Lower leg skin (tissue), 4 donors: ENCODE measurements at regions not wholly inside any gene's neighbourhood (a gene's known extent, or its start where the extent isn't known, plus 50 kb on each side); places are given as distances from the start of the nearest gene placed in this dataset.

Source experiments
- DNase-seq, 2 donors: peaks; one replicate each; pipeline ENCODE4 v3.0.0-alpha.2; 2019; ENCODE audit warnings: low spot score in 2 of 2
- H3K4me3 ChIP-seq: fragments of 200-600 bp; sonication (generic); 2 replicates; pipeline ENCODE4 v1.5.1; 2017; ENCODE audit warnings: mild to moderate bottlenecking, low read depth; ENCODE audit not compliant: poor library complexity, severe bottlenecking
- CTCF ChIP-seq, 3 donors: fragments of 450-650 bp; IDR thresholded peaks; one replicate each; pipeline ENCODE4 v1.5.1; 2016; ENCODE audit warnings: antibody characterized with exemption in 3 of 3, mild to moderate bottlenecking in 3 of 3, moderate library complexity in 2 of 3
- POLR2A ChIP-seq, 2 donors: fragments of 450-650 bp; IDR thresholded peaks; one replicate each; pipeline ENCODE4 v1.6.1; 2016 to 2017; ENCODE audit warnings: antibody characterized with exemption in 2 of 2, mild to moderate bottlenecking in 1 of 2, moderate library complexity in 1 of 2
- WGBS, 2 donors: methylation state at CpG; one replicate each; pipeline ENCODE4 v1.1.5; 2018; 5-methylcytosine and 5-hydroxymethylcytosine counted together
- intact Hi-C: fragments of 100-400 bp; cut with DNase I; formaldehyde crosslinking; loops from one replicate; pipeline ENCODE4 v1.15.0; 2023; ENCODE audit warnings: low total_unique reads

- intact Hi-C loops = no loop called here
- TF ChIP-seq CTCF (IDR thresholded peaks at IDR 0.05) = no peak
- TF ChIP-seq POLR2A (IDR thresholded peaks at IDR 0.05) = no peak
- 32 to 36% methylated on average over 39 to 45 of the region's 45 CpGs for WGBS, 2 donors
- no peak for DNase-seq
- H3K4me3 ChIP-seq = no peak overlapping the region
Observed at GRCh38 chr16:86929057-86929871, 350.9 kb downstream of the FOXL1 start.

- intact Hi-C loops = no loop called here
- 74 to 83% methylated on average over 8 of the region's 8 CpGs for WGBS, 2 donors
- no peak for DNase-seq
- H3K4me3 ChIP-seq = no peak overlapping the region
- TF ChIP-seq POLR2A (IDR thresholded peaks at IDR 0.05) (no peak), CTCF (IDR thresholded peaks at IDR 0.05) (no peak)
Observed at GRCh38 chr16:86930001-86930400, 351.7 kb downstream of the FOXL1 start.

GRCh38 chr16:86930663-86931373 is 352.5 kb downstream of the FOXL1 start:
- no peak overlapping the region for H3K4me3 ChIP-seq
- 71 to 73% methylated on average over 9 of the region's 9 CpGs for WGBS, 2 donors
- intact Hi-C loops = no loop called here
- no peak for DNase-seq
- TF ChIP-seq POLR2A (IDR thresholded peaks at IDR 0.05) (no peak), CTCF (IDR thresholded peaks at IDR 0.05) (no peak)

GRCh38 chr16:86931410-86931941 is 353.1 kb downstream of the FOXL1 start:
- H3K4me3 ChIP-seq = no peak overlapping the region
- intact Hi-C loops = no loop called here
- TF ChIP-seq CTCF (IDR thresholded peaks at IDR 0.05) (no peak), POLR2A (IDR thresholded peaks at IDR 0.05) (no peak)
- no peak for DNase-seq
- 32 to 40% methylated on average over 26 of the region's 26 CpGs for WGBS, 2 donors

- H3K4me3 ChIP-seq = no peak overlapping the region
- no peak for DNase-seq
- no peak for TF ChIP-seq CTCF (IDR thresholded peaks at IDR 0.05)
- no peak for TF ChIP-seq POLR2A (IDR thresholded peaks at IDR 0.05)
- 91 to 93% methylated on average over 8 of the region's 8 CpGs for WGBS, 2 donors
- intact Hi-C loops = no loop called here
Observed at GRCh38 chr16:86932130-86932982, 354.0 kb downstream of the FOXL1 start.
